Testis (tissue), 2 donors: ENCODE measurements at regions not wholly inside any gene's neighbourhood (a gene's known extent, or its start where the extent isn't known, plus 50 kb on each side); places are given as distances from the start of the nearest gene placed in this dataset.

Source experiments
- DNase-seq: peaks from one replicate; pipeline ENCODE4 v3.0.0-alpha.2; 2019
- H3K27ac ChIP-seq, 2 donors: fragments of 200-600 bp; sonication (generic); one replicate each; pipeline ENCODE4 v1.5.1; 2019
- H3K27me3 ChIP-seq: fragments of 200-600 bp; sonication (generic); one replicate; pipeline ENCODE4 v1.5.1; 2019
- H3K36me3 ChIP-seq: fragments of 200-600 bp; sonication (generic); one replicate; pipeline ENCODE4 v1.5.1; 2017; ENCODE audit warnings: low read depth; ENCODE audit errors: missing control alignments
- H3K4me1 ChIP-seq: fragments of 200-600 bp; sonication (generic); one replicate; pipeline ENCODE4 v1.5.1; 2019
- H3K4me3 ChIP-seq, 2 donors: fragments of 200-600 bp; sonication (generic); one replicate each; pipeline ENCODE4 v1.5.1; 2017 to 2019
- H3K9me3 ChIP-seq: fragments of 200-600 bp; sonication (generic); one replicate; pipeline ENCODE4 v1.5.1; 2017
- POLR2A ChIP-seq: fragments of 450-650 bp; IDR thresholded peaks from one replicate; pipeline ENCODE4 v1.6.1; 2017; ENCODE audit warnings: antibody characterized with exemption, mild to moderate bottlenecking, moderate library complexity
- WGBS, 2 donors: methylation state at CpG; one replicate each; pipeline ENCODE4 v1.1.5; 2018; 5-methylcytosine and 5-hydroxymethylcytosine counted together
- intact Hi-C: fragments of 100-400 bp; cut with DNase I; formaldehyde crosslinking; loops from one replicate; pipeline ENCODE4 v1.15.1; 2023; ENCODE audit warnings: low total_unique reads
- TF ChIP-seq, protein P1 (sequence below), 3 experiments: fragments of 450-650 bp in 2 of 3; fragments of 200-600 bp in 1 of 3; sonication (generic) in 1 of 3; IDR thresholded peaks; one replicate each; pipeline ENCODE4 v1.5.1; 2016 to 2019; ENCODE audit warnings: antibody characterized with exemption in 3 of 3, mild to moderate bottlenecking in 2 of 3, moderate library complexity in 1 of 3

DNA sequence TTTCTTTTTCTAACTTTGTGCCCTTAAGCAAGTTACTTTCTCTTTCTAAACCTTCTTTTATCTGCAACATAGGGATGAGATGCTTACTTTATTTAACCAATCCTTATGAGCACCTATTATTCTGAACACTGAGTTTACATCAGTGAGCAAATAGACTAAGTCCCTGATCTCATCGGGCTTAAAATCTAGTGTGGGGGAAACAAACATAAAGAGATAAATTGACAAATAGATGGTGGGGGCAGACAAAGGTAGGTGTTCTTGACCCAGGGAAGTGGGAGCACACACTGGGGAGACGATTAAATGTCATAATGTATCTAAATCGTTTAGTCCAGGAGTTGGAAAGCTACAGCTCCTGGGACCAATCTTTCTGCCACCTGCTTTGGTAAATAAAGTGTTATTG is 129.6 kb downstream of the TFAP2C start:
- H3K27me3 ChIP-seq = no peaks in the 10 kb centered on the region
- H3K4me3 ChIP-seq = no peak overlapping the region
- no peak overlapping the region for H3K27ac ChIP-seq
- H3K36me3 ChIP-seq = no peaks in the 10 kb centered on the region
- no peak for TF ChIP-seq POLR2A
- TF ChIP-seq, protein P1, sequence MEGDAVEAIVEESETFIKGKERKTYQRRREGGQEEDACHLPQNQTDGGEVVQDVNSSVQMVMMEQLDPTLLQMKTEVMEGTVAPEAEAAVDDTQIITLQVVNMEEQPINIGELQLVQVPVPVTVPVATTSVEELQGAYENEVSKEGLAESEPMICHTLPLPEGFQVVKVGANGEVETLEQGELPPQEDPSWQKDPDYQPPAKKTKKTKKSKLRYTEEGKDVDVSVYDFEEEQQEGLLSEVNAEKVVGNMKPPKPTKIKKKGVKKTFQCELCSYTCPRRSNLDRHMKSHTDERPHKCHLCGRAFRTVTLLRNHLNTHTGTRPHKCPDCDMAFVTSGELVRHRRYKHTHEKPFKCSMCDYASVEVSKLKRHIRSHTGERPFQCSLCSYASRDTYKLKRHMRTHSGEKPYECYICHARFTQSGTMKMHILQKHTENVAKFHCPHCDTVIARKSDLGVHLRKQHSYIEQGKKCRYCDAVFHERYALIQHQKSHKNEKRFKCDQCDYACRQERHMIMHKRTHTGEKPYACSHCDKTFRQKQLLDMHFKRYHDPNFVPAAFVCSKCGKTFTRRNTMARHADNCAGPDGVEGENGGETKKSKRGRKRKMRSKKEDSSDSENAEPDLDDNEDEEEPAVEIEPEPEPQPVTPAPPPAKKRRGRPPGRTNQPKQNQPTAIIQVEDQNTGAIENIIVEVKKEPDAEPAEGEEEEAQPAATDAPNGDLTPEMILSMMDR (IDR thresholded peaks at IDR 0.05) = no peak
- no peak for DNase-seq
- no peaks in the 10 kb centered on the region for H3K4me1 ChIP-seq
- H3K9me3 ChIP-seq = no peaks in the 10 kb centered on the region
- WGBS, 2 donors = 68 to 80% methylated on average over 3 of the region's 3 CpGs
- intact Hi-C loops = no loop called here

DNA sequence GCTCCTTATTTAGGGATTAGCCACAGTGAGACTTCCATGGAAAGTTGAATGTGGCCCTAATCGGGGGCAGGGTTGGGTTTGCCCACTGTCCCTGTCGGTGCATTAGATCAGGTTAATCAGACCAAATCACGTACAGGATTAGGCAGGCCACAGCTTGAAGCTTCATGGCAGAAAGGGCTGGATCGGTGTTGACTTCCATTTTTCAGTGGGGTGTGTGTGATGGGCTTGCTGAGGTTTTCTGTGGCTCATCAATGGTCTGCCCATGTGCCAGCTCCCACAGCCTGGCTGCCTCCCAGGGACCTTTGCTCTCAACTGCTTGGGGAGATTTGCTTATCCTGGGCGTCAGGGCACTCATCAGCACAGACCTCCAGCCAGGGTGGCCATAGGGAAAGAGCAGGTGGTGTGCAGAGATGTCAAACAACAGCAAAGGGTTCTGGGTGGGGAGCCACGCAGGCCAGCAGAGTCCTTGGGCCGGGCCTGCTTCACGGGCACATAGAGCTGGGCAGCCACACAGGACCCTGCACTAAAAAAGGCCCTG is 130.7 kb downstream of the TFAP2C start:
- Histone ChIP-seq H3K4me3 (no peak overlapping the region), H3K4me1 (no peaks in the 10 kb centered on the region), H3K27ac (no peak overlapping the region), H3K36me3 (no peaks in the 10 kb centered on the region), H3K9me3 (no peaks in the 10 kb centered on the region), H3K27me3 (no peaks in the 10 kb centered on the region)
- no peak for DNase-seq
- intact Hi-C loops = no loop called here
- TF ChIP-seq, protein P1 (IDR thresholded peaks at IDR 0.05) = no peak
- no peak for TF ChIP-seq POLR2A
- WGBS, 2 donors = 90 to 92% methylated on average over 6 to 8 of the region's 8 CpGs

DNA sequence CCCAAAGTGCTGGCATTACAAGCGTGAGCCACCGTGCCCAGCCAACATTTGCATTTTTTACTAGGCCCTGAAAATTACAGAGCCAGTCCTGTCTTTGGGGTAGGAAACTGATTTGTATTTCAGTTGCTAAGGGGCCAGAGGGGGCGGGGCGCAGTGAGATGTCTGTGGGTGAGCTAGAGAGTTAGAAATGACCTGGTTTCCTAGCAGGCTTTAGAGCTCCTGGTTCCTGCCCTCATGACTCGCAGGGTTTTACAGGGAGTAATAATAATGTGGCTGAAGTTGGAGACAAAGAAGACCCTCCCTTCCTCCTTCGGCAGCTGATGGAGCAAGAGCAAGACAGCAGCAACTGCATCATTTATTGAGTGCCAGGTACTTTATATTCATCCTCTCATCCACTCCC is 131.5 kb downstream of the TFAP2C start:
- intact Hi-C loops = no loop called here
- TF ChIP-seq, protein P1 (IDR thresholded peaks at IDR 0.05) = no peak
- TF ChIP-seq POLR2A = no peak
- no peaks in the 10 kb centered on the region for H3K4me1 ChIP-seq
- no peak overlapping the region for H3K4me3 ChIP-seq
- WGBS, 2 donors = 70 to 82% methylated on average over 6 of the region's 6 CpGs
- no peaks in the 10 kb centered on the region for H3K27me3 ChIP-seq
- H3K27ac ChIP-seq = no peak overlapping the region
- no peak for DNase-seq
- no peaks in the 10 kb centered on the region for H3K9me3 ChIP-seq
- H3K36me3 ChIP-seq = no peaks in the 10 kb centered on the region

DNA sequence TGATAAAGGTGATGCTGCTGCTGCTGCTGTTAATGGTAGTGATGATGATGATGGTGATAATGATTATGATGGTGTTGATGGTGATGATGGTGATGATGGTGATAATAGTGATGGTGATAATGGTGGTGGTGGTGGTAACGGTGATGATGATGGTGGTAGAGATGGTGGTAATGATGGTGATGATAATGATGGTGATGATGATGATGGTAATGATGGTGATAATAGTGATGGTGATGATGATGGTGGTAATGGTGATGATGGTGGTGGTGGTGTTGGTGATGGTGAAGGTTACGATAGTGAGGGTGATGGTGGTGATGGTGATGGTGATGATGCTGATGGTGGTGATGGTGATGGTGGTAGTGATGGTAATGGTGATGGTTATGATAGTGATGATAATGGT is 132.3 kb downstream of the TFAP2C start:
- no peaks in the 10 kb centered on the region for H3K27me3 ChIP-seq
- no peaks in the 10 kb centered on the region for H3K36me3 ChIP-seq
- intact Hi-C loops = no loop called here
- no peaks in the 10 kb centered on the region for H3K9me3 ChIP-seq
- H3K4me1 ChIP-seq = no peaks in the 10 kb centered on the region
- no peak for TF ChIP-seq POLR2A
- TF ChIP-seq, protein P1 (IDR thresholded peaks at IDR 0.05) = no peak
- H3K4me3 ChIP-seq = no peak overlapping the region
- no peak for DNase-seq
- WGBS, 2 donors = 93 to 94% methylated on average over 2 of the region's 2 CpGs
- H3K27ac ChIP-seq = no peak overlapping the region

DNA sequence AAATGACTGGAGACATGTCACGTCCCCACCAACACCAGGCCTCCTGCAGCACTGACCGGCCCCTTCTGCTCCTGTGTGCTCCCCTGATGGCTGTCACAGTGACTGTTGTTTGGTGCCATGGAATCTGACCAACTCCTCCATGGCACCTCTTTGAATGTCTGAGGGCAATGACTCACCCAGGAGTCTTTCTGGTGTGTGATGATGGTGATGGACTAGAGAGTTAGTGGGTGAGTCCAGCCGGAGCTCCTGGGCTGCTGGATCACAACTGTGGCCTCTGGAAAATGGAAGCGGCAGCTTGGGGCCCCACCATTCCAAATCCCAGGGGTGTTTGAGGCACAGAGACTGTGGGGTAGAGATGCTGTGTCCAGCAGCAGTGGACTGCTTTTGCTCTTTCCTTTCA is 133.3 kb downstream of the TFAP2C start:
- 94 to 95% methylated on average over 2 to 4 of the region's 4 CpGs for WGBS, 2 donors
- Histone ChIP-seq H3K36me3 (no peaks in the 10 kb centered on the region), H3K27ac (no peak overlapping the region), H3K9me3 (no peaks in the 10 kb centered on the region), H3K4me1 (no peaks in the 10 kb centered on the region), H3K27me3 (no peaks in the 10 kb centered on the region), H3K4me3 (no peak overlapping the region)
- TF ChIP-seq, protein P1 (IDR thresholded peaks at IDR 0.05) = no peak
- no peak for TF ChIP-seq POLR2A
- DNase-seq = no peak
- intact Hi-C loops = no loop called here
